HCT116 (cell line): ENCODE measurements at regions not wholly inside any gene's neighbourhood (a gene's known extent, or its start where the extent isn't known, plus 50 kb on each side); places are given as distances from the start of the nearest gene placed in this dataset.

ENCODE experiments used
- CEBPB ChIP-seq: IDR thresholded peaks from 2 replicates; pipeline ENCODE4 v1.6.1; 2012; ENCODE audit warnings: low read depth
- CTCF ChIP-seq, 3 experiments: fragments of 200-600 bp in 1 of 3; sonication (generic) in 1 of 3; IDR thresholded peaks in 2 of 3; conservative IDR thresholded peaks in 1 of 3; 2 replicates each; pipeline ENCODE4 v1.5.1; 2012 to 2017; ENCODE audit warnings: low read depth in 2 of 3, low read length in 2 of 3, antibody characterized with exemption in 1 of 3, borderline replicate concordance in 1 of 3, control low read depth in 1 of 3, mild to moderate bottlenecking in 1 of 3, mixed read lengths in 1 of 3, mixed run types in 1 of 3, moderate library complexity in 1 of 3; ENCODE audit not compliant: insufficient read depth in 1 of 3
- ELF1 ChIP-seq: IDR thresholded peaks from 2 replicates; pipeline ENCODE4 v1.6.1; 2012; ENCODE audit warnings: low read depth, borderline replicate concordance
- EZH2 ChIP-seq: fragments of 200-600 bp; sonication (generic); IDR thresholded peaks from 2 replicates; pipeline ENCODE4 v1.6.1; 2017; ENCODE audit warnings: antibody characterized with exemption, mixed run types
- EZH2phosphoT487 ChIP-seq: fragments of 200-600 bp; IDR thresholded peaks from 2 replicates; pipeline ENCODE4 v1.6.1; 2018; ENCODE audit warnings: antibody characterized with exemption, borderline replicate concordance
- FOSL1 ChIP-seq: IDR thresholded peaks from 2 replicates; pipeline ENCODE4 v1.6.1; 2012; ENCODE audit warnings: low read depth
- JUND ChIP-seq: IDR thresholded peaks from 2 replicates; pipeline ENCODE4 v1.6.1; 2012
- MAX ChIP-seq: IDR thresholded peaks from 2 replicates; pipeline ENCODE4 v1.6.1; 2012
- POLR2A ChIP-seq: IDR thresholded peaks from 2 replicates; pipeline ENCODE4 v1.7.0; 2011; ENCODE audit warnings: borderline replicate concordance; ENCODE audit not compliant: insufficient read depth, insufficient read length; ENCODE audit errors: extremely low read depth
- POLR2AphosphoS5 ChIP-seq: IDR thresholded peaks from 2 replicates; pipeline ENCODE4 v1.6.1; 2011; ENCODE audit warnings: mild to moderate bottlenecking, low read depth, low read length, moderate library complexity
- RAD21 ChIP-seq: IDR thresholded peaks from 2 replicates; pipeline ENCODE4 v1.6.1; 2012; ENCODE audit warnings: low read depth, mild to moderate bottlenecking
- SIN3A ChIP-seq: IDR thresholded peaks from 2 replicates; pipeline ENCODE4 v1.6.1; 2012; ENCODE audit warnings: low read depth
- SP1 ChIP-seq: IDR thresholded peaks from 2 replicates; pipeline ENCODE4 v1.6.1; 2012; ENCODE audit warnings: low read depth
- YY1 ChIP-seq: IDR thresholded peaks from 2 replicates; pipeline ENCODE4 v1.6.1; 2011; ENCODE audit warnings: low read length, low read depth, moderate library complexity, mild to moderate bottlenecking; ENCODE audit not compliant: insufficient replicate concordance; ENCODE audit errors: extremely low read depth

- TF ChIP-seq POLR2A (no peak), CEBPB (no peak), YY1 (no peak), CTCF (IDR thresholded peaks at IDR 0.05 in 2 of 3, conservative IDR thresholded peaks at IDR 0.05 in 1 of 3; ENCODE audit: borderline replicate concordance in 1 of 3, insufficient read depth in 1 of 3, low read depth in 2 of 3, low read length in 2 of 3) (no peak), FOSL1 (no peak), POLR2AphosphoS5 (no peak), EZH2 (no peak), MAX (no peak), SP1 (no peak), RAD21 (no peak), ELF1 (no peak), EZH2phosphoT487 (no peak), JUND (no peak), SIN3A (no peak)
Observed at GRCh38 chr15:39363761-39364586, 216.9 kb upstream of the THBS1 start.
